DND-41 (cell line): ENCODE measurements at regions not wholly inside any gene's neighbourhood (a gene's known extent, or its start where the extent isn't known, plus 50 kb on each side); places are given as distances from the start of the nearest gene placed in this dataset.

Experiments used
- EZH2 ChIP-seq: IDR thresholded peaks from 3 replicates; pipeline ENCODE4 v1.6.1; 2012; ENCODE audit warnings: borderline replicate concordance, low read depth, mild to moderate bottlenecking, moderate library complexity, low read length, inconsistent platforms; ENCODE audit not compliant: severe bottlenecking
- TF ChIP-seq, protein P1 (sequence below): IDR thresholded peaks from 2 replicates; pipeline ENCODE4 v1.5.1; 2012; ENCODE audit warnings: borderline replicate concordance, low read length, moderate library complexity, mild to moderate bottlenecking; ENCODE audit not compliant: poor library complexity, severe bottlenecking; ENCODE audit errors: extremely low read depth

DNA sequence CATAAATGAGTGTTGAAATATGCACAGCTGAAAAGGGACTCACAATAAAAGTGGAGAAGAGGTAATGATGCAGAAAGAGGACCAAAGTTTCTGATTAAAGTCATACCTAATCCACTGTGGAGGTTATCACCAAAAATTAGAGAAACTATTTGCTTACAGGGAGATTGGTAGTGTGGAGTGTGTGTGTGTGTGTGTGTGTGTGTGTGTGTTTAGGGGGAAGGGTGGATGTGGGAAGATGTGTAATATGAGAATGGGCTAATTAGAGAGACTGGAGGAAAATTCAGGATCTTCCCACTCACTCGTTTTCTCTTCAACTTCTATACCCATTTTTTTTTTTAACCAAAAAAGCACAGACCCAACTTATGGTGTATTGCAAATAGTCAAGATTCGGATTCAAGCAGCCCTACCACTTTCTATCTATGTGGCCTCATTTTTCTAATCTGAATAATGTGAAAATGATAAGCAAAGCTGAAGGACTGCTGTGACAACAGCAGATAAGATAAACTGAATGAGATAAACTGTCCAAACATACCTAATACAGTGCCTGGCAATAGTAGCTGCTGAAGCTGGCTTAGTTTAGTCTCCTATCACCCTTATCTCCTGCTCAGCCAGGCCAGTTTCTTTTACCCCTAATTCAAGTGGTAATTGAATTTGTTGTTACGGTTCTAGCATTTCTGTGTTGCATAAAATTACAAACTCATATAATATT lies 501.1 kb downstream of the KDM4C start:
- TF ChIP-seq, protein P1, sequence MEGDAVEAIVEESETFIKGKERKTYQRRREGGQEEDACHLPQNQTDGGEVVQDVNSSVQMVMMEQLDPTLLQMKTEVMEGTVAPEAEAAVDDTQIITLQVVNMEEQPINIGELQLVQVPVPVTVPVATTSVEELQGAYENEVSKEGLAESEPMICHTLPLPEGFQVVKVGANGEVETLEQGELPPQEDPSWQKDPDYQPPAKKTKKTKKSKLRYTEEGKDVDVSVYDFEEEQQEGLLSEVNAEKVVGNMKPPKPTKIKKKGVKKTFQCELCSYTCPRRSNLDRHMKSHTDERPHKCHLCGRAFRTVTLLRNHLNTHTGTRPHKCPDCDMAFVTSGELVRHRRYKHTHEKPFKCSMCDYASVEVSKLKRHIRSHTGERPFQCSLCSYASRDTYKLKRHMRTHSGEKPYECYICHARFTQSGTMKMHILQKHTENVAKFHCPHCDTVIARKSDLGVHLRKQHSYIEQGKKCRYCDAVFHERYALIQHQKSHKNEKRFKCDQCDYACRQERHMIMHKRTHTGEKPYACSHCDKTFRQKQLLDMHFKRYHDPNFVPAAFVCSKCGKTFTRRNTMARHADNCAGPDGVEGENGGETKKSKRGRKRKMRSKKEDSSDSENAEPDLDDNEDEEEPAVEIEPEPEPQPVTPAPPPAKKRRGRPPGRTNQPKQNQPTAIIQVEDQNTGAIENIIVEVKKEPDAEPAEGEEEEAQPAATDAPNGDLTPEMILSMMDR: no peak
- no peak for TF ChIP-seq EZH2
